SK-N-SH treated with all-trans-retinoic acid at 6 μM for 48 hours (cell line): ENCODE measurements at regions not wholly inside any gene's neighbourhood (a gene's known extent, or its start where the extent isn't known, plus 50 kb on each side); places are given as distances from the start of the nearest gene placed in this dataset.

Experiments used
- ARNTL ChIP-seq: fragments of 450-650 bp; formaldehyde crosslinking; IDR thresholded peaks from 2 replicates; pipeline ENCODE4 v1.5.0; 2020; ENCODE audit warnings: low read depth, mild to moderate bottlenecking, moderate library complexity, borderline replicate concordance
- BACH2 ChIP-seq: fragments of 250-450 bp; sonication (Bioruptor Pico); IDR thresholded peaks from 2 replicates; pipeline ENCODE4 v1.9.0; 2021; ENCODE audit warnings: mild to moderate bottlenecking, borderline replicate concordance
- ESRRG ChIP-seq: fragments of 250-450 bp; sonication (Bioruptor Pico); IDR thresholded peaks from 2 replicates; pipeline ENCODE4 v1.6.1; 2021; ENCODE audit warnings: mild to moderate bottlenecking
- GLIS3 ChIP-seq: fragments of 250-450 bp; sonication (Bioruptor Pico); IDR thresholded peaks from 2 replicates; pipeline ENCODE4 v1.5.0; 2020; ENCODE audit warnings: mild to moderate bottlenecking, moderate library complexity
- ISL1 ChIP-seq: fragments of 250-450 bp; sonication (Bioruptor Pico); IDR thresholded peaks from 2 replicates; pipeline ENCODE4 v2.1.2; 2022; ENCODE audit warnings: mild to moderate bottlenecking, moderate library complexity
- OSR1 ChIP-seq: fragments of 250-450 bp; sonication (Bioruptor Pico); IDR thresholded peaks from 2 replicates; pipeline ENCODE4 v1.8.0; 2022; ENCODE audit warnings: moderate library complexity, mild to moderate bottlenecking, inconsistent platforms
- PPARA ChIP-seq: fragments of 250-450 bp; sonication (Bioruptor Pico); IDR thresholded peaks from 2 replicates; pipeline ENCODE4 v1.5.0; 2020; ENCODE audit warnings: mild to moderate bottlenecking, borderline replicate concordance
- SNAI2 ChIP-seq: fragments of 250-450 bp; sonication (Bioruptor Pico); IDR thresholded peaks from 2 replicates; pipeline ENCODE4 v1.5.0; 2020; ENCODE audit warnings: mild to moderate bottlenecking, moderate library complexity
- TCF4 ChIP-seq: fragments of 250-450 bp; sonication (Bioruptor Pico); IDR thresholded peaks from 2 replicates; pipeline ENCODE4 v1.8.0; 2021; ENCODE audit warnings: mild to moderate bottlenecking, moderate library complexity, borderline replicate concordance
- ZFP3 ChIP-seq: fragments of 250-450 bp; sonication (Bioruptor Pico); IDR thresholded peaks from 2 replicates; pipeline ENCODE4 v1.5.0; 2020; ENCODE audit warnings: mild to moderate bottlenecking, moderate library complexity
- ZFP30 ChIP-seq: fragments of 450-650 bp; formaldehyde crosslinking; IDR thresholded peaks from 2 replicates; pipeline ENCODE4 v1.5.0; 2022; ENCODE audit warnings: mild to moderate bottlenecking, moderate library complexity
- ZNF8 ChIP-seq: fragments of 450-650 bp; formaldehyde crosslinking; IDR thresholded peaks from 2 replicates; pipeline ENCODE4 v1.5.0; 2020; ENCODE audit warnings: mild to moderate bottlenecking, moderate library complexity
- TF ChIP-seq, protein P1 (sequence below): fragments of 250-450 bp; sonication (Bioruptor Pico); IDR thresholded peaks from 2 replicates; pipeline ENCODE4 v1.5.1; 2021; ENCODE audit warnings: mild to moderate bottlenecking, moderate library complexity
- TF ChIP-seq, protein P2 (sequence below): fragments of 250-450 bp; sonication (Bioruptor Pico); IDR thresholded peaks from 2 replicates; pipeline ENCODE4 v1.5.0; 2020; ENCODE audit warnings: mild to moderate bottlenecking, moderate library complexity

DNA sequence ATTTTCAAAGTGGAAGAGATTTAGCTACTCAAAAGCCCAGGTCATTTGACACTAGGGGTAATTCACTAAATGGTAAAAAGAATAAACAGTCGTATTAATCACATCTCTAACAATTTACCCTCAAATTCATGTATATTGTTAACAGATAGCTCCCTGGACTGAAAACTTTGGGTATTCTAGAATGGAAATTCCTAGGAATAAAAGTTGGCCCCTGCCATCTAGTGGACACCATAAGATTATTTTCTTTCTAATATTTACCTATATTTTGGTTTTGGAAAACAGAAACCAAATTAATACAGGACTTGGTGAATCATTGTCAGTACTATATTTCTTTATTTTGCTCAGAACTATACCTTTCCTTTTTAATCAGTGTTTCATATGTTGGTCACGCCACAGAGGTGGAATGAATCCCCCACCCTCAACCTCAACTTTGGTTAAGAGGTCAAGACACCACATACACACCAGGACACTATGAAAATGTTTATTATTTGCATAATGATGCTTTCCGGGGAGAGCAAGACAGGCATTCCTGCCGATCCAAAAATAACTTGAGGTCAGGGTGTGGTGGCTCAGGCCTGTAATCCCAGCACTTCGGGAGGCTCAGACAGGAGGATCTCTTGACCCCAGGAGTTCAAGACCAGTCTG is 96.2 kb upstream of the APOOL start:
- TF ChIP-seq ZFP30: no peak
- TF ChIP-seq, protein P1, sequence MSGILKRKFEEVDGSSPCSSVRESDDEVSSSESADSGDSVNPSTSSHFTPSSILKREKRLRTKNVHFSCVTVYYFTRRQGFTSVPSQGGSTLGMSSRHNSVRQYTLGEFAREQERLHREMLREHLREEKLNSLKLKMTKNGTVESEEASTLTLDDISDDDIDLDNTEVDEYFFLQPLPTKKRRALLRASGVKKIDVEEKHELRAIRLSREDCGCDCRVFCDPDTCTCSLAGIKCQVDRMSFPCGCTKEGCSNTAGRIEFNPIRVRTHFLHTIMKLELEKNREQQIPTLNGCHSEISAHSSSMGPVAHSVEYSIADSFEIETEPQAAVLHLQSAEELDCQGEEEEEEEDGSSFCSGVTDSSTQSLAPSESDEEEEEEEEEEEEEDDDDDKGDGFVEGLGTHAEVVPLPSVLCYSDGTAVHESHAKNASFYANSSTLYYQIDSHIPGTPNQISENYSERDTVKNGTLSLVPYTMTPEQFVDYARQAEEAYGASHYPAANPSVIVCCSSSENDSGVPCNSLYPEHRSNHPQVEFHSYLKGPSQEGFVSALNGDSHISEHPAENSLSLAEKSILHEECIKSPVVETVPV (CRISPR knock-in tag): no peak
- no peak for TF ChIP-seq ARNTL (CRISPR knock-in tag)
- TF ChIP-seq, protein P2, sequence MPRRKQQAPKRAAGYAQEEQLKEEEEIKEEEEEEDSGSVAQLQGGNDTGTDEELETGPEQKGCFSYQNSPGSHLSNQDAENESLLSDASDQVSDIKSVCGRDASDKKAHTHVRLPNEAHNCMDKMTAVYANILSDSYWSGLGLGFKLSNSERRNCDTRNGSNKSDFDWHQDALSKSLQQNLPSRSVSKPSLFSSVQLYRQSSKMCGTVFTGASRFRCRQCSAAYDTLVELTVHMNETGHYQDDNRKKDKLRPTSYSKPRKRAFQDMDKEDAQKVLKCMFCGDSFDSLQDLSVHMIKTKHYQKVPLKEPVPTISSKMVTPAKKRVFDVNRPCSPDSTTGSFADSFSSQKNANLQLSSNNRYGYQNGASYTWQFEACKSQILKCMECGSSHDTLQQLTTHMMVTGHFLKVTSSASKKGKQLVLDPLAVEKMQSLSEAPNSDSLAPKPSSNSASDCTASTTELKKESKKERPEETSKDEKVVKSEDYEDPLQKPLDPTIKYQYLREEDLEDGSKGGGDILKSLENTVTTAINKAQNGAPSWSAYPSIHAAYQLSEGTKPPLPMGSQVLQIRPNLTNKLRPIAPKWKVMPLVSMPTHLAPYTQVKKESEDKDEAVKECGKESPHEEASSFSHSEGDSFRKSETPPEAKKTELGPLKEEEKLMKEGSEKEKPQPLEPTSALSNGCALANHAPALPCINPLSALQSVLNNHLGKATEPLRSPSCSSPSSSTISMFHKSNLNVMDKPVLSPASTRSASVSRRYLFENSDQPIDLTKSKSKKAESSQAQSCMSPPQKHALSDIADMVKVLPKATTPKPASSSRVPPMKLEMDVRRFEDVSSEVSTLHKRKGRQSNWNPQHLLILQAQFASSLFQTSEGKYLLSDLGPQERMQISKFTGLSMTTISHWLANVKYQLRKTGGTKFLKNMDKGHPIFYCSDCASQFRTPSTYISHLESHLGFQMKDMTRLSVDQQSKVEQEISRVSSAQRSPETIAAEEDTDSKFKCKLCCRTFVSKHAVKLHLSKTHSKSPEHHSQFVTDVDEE: no peak
- no peak for TF ChIP-seq BACH2 (CRISPR knock-in tag)
- TF ChIP-seq ZFP3 (CRISPR knock-in tag): no peak
- no peak for TF ChIP-seq ISL1 (CRISPR knock-in tag)
- no peak for TF ChIP-seq ZNF8 (CRISPR knock-in tag)
- no peak for TF ChIP-seq GLIS3 (CRISPR knock-in tag)
- no peak for TF ChIP-seq SNAI2
- no peak for TF ChIP-seq OSR1 (CRISPR knock-in tag)
- no peak for TF ChIP-seq ESRRG
- no peak for TF ChIP-seq TCF4
- no peak for TF ChIP-seq PPARA (CRISPR knock-in tag)
